ENCODE measurements at regions not wholly inside any gene's neighbourhood (a gene's known extent, or its start where the extent isn't known, plus 50 kb on each side); places are given as distances from the start of the nearest gene placed in this dataset.

- TF ChIP-seq POLR2A (IDR thresholded peaks at IDR 0.05; ENCODE audit: low read depth, low read length) (no peak), TAF1 (IDR thresholded peaks at IDR 0.05; ENCODE audit: low read depth, low read length) (no peak)
These were observed 89.5 kb upstream of the SLC38A2 start for GRCh38 chr12:46461907-46462640.

Data from GM12891 (cell line).